Motor neuron (in vitro differentiated cells): ENCODE measurements at regions not wholly inside any gene's neighbourhood (a gene's known extent, or its start where the extent isn't known, plus 50 kb on each side); places are given as distances from the start of the nearest gene placed in this dataset.

Source experiments
- ATAC-seq, 8 experiments: fragments of 200-7000 bp; cut with Tn5 transposase; replicated peaks in 6 of 8; 2 replicates each; pipeline ENCODE4 v1.8.0; 2021; ENCODE audit warnings: mild to moderate bottlenecking in 8 of 8, moderate library complexity in 8 of 8
- H3K27ac ChIP-seq, 2 donors: fragments of 250-450 bp; sonication (Bioruptor Pico); 2 replicates each; pipeline ENCODE4 v1.9.0; 2021; ENCODE audit warnings: antibody characterized with exemption in 2 of 2, mild to moderate bottlenecking in 2 of 2, moderate library complexity in 1 of 2
- H3K4me1 ChIP-seq, 2 donors: fragments of 250-450 bp; sonication (Bioruptor Pico); replicated peaks in 1 of 2; 2 replicates each; pipeline ENCODE4 v1.6.1; 2021; ENCODE audit warnings: antibody characterized with exemption in 2 of 2, mild to moderate bottlenecking in 2 of 2, moderate library complexity in 1 of 2
- H3K4me3 ChIP-seq, 5 donors: fragments of 250-450 bp; sonication (Bioruptor Pico); 2 replicates each; pipeline ENCODE4 v1.9.0; 2021; ENCODE audit warnings: antibody characterized with exemption in 5 of 5, mild to moderate bottlenecking in 5 of 5, moderate library complexity in 4 of 5
- WGBS, 10 experiments: fragments of 450-650 bp; shearing (Covaris generic); methylation state at CpG; one replicate each; pipeline ENCODE4 v1.0.0; 2022; 5-methylcytosine and 5-hydroxymethylcytosine counted together
- in situ Hi-C, 9 experiments: fragments of 400-800 bp; cut with MboI; loops; one replicate each; pipeline ENCODE4 v1.15.0; 2021; ENCODE audit warnings: low sequenced_read_pairs in 9 of 9, low pct_unique_long_range_greater_than_20kb in 2 of 9; ENCODE audit not compliant: unreplicated experiment in 9 of 9

DNA sequence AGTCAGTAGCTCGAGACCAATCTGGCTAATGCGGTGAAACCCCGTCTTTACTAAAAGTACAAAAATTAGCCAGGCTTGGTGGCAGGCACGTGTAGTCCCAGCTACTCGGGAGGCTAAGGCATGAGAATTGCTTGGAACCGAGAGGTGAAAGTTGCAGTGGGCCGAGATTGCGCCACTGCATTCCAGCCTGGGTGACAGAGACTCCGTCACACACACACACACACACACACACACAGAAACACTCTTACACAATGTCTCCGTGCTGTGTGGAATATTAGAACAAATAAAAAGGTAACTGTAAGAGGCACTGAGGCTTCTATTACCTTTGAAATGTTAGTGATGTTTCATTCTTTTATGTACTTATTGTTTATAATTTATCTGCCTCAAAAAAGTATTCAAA is 326.6 kb downstream of the GPAT3 start:
- in situ Hi-C loops, result no loop called here

DNA sequence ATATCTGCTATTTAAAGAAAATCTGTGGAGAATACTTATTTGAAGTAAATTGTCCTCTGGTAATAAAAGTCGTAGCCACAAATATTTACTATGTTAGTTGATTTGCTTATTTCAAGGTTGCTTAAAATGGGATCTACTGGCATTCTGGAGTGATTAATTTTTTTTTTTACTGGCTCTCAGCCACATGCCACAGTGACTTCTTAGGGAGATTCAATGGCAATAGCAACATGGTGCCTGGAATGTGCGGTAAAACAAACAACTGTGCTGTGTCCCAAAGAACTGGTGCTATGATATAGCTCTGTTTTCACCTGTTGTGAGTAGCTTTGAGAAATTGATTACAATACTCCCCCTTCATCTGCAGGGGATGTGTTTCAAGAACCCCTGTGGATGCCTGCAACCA is 324.3 kb downstream of the GPAT3 start:
- H3K4me1 ChIP-seq, result peaks cover 15% of the 10 kb centered on the region in 2 donors
- peak in 1 of 8 experiments; percentile 91 for ATAC-seq
- in situ Hi-C loops, result no loop called here

More for the DNA sequence above, 326.6 kb downstream of the GPAT3 start:
- WGBS, 10 experiments, result 74 to 100% (median 100%) methylated on average over 2 to 6 of the region's 10 CpGs; no CpG with 5 or more reads in 5 of the 10 experiments
- H3K4me1 ChIP-seq, result peaks cover 27 to 36% of the 10 kb centered on the region in 2 donors
- ATAC-seq, result no peak
- no peak overlapping the region for H3K27ac ChIP-seq
- no peak overlapping the region for H3K4me3 ChIP-seq

DNA sequence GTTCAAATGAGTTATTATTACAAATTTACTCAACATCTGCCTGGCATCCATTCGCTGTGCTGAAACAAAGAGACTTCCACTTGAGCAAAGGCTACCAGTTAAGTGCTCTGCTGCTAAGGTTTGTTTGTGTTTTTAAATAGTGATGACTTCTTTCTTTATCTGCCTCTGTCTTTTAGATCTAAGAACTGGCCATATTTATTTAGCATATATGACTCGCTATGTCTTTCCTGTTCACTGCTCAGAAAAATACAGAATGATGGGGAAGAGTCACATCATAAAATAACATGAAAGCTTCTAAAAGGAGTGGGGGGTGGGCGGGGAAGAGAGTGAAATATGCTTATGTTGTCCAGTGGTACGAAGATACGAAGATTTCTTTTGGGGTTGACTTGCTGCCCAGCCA is 322.2 kb downstream of the GPAT3 start:
- no peak overlapping the region for H3K27ac ChIP-seq
- WGBS, 10 experiments, result 60 to 100% (median 86%) methylated on average over 1 to 5 of the region's 5 CpGs
- no peak overlapping the region for H3K4me3 ChIP-seq
- ATAC-seq, result no peak
- in situ Hi-C loops, result no loop called here
- H3K4me1 ChIP-seq, result peaks cover 3 to 4% of the 10 kb centered on the region in 2 donors

More for the DNA sequence above, 324.3 kb downstream of the GPAT3 start:
- WGBS, 10 experiments, result 0 to 100% (median 79%) methylated on average over 1 to 2 of the region's 2 CpGs
- Histone ChIP-seq H3K27ac (no peak overlapping the region), H3K4me3 (no peak overlapping the region)

DNA sequence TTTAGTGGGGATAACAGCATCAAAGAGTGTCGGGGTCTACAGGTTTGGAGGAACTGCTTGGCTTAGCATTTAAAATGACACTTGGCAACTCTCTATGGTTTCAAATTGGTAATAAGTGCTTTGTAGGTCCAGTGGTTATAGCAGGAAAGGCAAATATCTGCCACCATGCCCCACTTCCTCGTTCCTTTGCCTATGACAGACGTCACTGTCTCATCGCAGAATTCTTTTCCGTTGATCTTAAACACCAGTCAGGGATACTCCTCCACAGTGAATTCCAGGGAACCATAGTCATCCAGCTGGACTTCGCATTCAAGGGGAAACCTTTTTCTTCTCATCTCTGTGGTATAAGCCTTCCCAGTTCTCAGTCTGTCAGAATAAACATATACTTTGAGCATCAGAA is 319.1 kb downstream of the GPAT3 start:
- Histone ChIP-seq H3K4me3 (no peak overlapping the region), H3K27ac (no peak overlapping the region), H3K4me1 (peaks cover 24 to 30% of the 10 kb centered on the region in 2 donors)
- ATAC-seq, result peak in 2 of 8 experiments; percentile 42 to 48
- WGBS, 10 experiments, result 40 to 100% (median 93%) methylated on average over 1 to 6 of the region's 6 CpGs; no CpG with 5 or more reads in 1 of the 10 experiments
- in situ Hi-C loops, result no loop called here

DNA sequence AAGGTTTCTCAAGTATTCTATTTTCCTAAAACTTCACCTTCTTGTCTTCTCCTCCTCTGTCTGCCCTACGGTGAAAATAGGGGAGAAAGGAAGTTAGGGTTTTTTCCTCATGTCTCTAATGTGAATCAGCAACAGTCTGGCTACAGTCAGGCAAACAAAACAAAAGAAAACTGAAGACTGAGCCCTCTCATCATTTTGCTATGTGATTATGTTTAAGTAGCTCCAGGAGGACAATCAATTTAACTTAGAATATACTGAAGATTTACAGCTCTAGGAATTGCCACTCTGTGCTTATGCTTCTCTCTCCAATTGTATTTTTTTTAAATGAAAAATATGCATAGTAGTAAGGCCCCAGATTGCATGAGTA is 316.2 kb downstream of the GPAT3 start:
- in situ Hi-C loops, result no loop called here
- Histone ChIP-seq H3K4me1 (peaks cover 24 to 30% of the 10 kb centered on the region in 2 donors), H3K27ac (no peak overlapping the region)

DNA sequence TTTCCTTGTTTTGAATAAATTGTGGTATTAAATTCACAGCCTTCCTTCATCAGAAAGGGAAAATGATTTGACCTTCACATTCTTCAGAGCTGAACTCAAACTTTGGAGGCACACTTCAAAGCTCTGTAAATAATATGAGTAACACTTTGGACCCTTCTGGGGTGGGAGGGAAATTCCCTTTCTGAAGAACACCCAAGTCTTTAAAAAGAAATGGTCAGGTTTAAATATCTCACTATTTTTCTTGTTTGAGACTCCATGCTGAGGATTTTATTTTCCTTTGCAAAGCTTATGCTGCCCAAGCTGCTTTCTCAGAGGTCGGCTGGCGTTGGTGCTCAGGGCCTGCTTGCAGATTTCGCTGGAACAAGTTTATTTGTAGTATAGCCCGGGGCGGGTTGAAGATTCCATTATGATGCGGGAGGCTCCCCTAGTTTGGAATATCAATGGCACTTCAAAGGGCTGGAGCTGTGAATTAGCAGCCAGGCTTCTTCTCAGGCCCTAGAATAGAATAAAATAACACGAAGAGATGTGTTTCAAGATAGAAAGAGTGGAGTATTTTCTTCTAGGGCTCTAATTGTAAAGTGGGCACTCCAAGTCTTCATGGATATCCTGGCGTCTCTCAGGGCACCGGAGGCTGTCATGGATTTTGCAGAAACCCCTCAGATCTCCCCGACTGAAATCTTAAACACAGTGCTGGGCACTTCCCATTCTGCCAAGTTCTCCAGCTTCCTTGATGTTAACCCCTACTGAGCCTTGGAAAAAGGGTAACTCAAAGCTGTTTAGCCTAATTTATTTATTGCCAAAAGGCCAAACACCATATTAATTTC is 315.6 kb downstream of the GPAT3 start:
- in situ Hi-C loops, result no loop called here
- no peak overlapping the region for H3K27ac ChIP-seq
- peak in 6 of 8 experiments; percentile 47 to 97 (median 67) for ATAC-seq
- H3K4me3 ChIP-seq, result no peak overlapping the region
- WGBS, 10 experiments, result 7 to 41% (median 13%) methylated on average over 2 to 8 of the region's 10 CpGs; no CpG with 5 or more reads in 3 of the 10 experiments
- peaks cover 20 to 30% of the 10 kb centered on the region in 2 donors for H3K4me1 ChIP-seq

More for the DNA sequence above, 316.2 kb downstream of the GPAT3 start:
- no peak for ATAC-seq
- 0 to 60% (median 30%) methylated on average over 1 of the region's 1 CpG; no CpG with 5 or more reads in 4 of the 10 experiments for WGBS, 10 experiments
- H3K4me3 ChIP-seq, result no peak overlapping the region

DNA sequence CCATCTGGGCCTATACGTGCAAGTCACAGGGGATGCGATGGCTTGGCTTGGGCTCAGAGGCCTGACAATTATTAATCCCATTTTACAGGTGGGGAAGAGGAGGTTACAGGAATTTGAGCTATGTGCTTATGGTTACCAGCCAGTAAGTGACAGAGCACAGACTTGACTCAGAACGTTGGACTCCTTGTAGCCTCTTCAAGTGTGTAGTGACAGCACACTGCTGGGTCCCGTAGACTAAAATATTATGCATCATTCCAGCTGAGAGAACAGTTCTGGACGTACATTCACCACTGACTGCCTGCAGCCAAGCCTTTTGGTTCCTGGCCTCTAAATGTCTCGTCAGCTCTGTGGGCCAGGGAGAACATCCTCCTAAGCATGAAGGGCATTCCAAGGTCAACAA is 314.5 kb downstream of the GPAT3 start:
- in situ Hi-C loops, result no loop called here
- ATAC-seq, result no peak
- 29 to 100% (median 79%) methylated on average over 1 to 2 of the region's 6 CpGs; no CpG with 5 or more reads in 5 of the 10 experiments for WGBS, 10 experiments
- Histone ChIP-seq H3K27ac (no peak overlapping the region), H3K4me3 (no peak overlapping the region), H3K4me1 (peaks cover 20 to 30% of the 10 kb centered on the region in 2 donors)

DNA sequence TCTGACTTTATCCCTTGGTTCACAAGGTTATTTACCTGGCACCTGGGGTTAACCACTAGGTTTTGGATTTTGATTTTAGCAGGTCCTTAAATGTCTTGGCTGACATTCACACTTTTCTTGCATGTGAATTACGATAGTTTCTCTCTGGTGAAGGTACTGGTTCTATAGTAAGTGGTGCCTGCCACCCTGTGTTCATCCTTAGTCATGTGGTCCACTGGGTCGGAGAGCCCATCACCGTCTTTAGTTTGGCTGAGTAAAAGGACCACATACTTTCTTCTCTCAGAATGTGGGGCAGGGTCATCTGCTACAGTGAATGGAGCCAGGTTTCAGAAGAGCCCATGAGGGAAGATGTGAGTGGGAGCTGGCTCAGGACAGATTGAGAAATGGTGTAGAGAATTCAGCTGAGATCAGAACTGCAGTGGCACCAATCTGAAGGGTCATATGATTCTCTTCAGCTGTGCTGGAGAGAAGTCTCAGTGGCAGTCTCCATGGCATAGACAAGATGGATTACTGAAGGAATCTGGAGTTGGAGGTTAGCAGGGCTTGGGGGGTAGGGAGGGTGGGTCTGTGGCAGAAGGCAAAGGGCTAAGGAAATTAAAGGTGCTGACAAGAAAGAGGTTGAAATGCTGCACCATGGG is 310.4 kb downstream of the GPAT3 start:
- in situ Hi-C loops, result no loop called here
- Histone ChIP-seq H3K4me3 (no peak overlapping the region), H3K4me1 (peaks cover 3 to 8% of the 10 kb centered on the region in 2 donors), H3K27ac (no peak overlapping the region)
- 20 to 100% (median 90%) methylated on average over 1 to 2 of the region's 3 CpGs; no CpG with 5 or more reads in 5 of the 10 experiments for whole genome bisulfite sequencing, 10 experiments
- no peak for ATAC-seq

DNA sequence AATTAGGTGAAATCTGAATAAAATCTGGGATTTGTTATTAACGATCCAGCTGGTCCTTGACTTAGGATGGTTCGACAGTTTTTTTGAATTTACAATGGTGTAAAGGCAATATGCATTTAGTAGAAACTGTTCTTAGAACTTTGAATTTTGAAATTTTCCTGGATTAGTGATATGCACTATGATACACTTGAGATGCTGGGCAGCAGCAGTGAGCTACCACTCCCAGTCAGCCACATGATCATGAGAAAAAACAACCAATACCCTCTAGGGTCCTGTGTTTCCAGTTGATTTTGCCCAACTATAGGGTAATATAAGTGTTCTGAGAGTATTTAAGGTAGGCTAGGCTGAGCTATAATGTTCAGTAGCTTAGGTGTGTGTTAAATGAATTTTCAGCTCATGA is 303.7 kb downstream of the GPAT3 start:
- H3K27ac ChIP-seq, result no peak overlapping the region
- in situ Hi-C loops, result no loop called here
- no peak overlapping the region for H3K4me3 ChIP-seq
- WGBS, 10 experiments, result 12 to 100% (median 81%) methylated on average over 1 to 2 of the region's 2 CpGs
- peak in 2 of 8 experiments; percentile 77 to 90 for ATAC-seq
- H3K4me1 ChIP-seq, result no peaks in the 10 kb centered on the region

DNA sequence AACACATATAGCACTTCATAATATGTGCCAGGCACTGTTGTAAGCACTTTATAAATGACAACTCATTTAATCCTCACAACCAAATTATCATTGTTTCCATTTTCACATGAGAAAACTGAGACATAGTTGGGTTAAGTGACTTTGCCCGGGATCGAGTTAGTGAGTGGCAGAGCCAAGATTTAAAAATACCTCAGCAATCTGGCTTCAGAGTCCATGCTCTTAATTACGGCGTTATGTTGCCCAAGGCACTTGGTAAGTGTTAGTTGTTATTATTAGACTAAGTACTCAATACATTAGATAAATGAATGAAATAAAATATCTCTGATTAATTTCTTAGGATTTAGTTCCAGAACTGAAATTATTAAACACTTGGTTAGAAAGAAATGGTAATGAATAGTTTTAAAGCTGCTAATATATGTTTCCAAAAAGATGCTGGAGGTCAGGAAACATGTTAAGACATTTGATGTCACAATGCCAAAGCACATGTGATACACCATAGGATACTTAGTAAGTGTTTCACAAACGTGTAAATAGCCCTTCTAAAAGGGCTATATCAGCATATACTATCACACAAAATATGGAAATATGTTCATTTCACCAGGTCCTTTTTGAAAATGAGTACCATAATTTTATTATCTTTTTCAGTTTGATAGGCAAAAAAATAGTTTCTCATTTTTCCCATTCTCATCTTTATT is 301.9 kb downstream of the GPAT3 start:
- Histone ChIP-seq H3K4me3 (no peak overlapping the region), H3K27ac (no peak overlapping the region), H3K4me1 (no peaks in the 10 kb centered on the region)
- in situ Hi-C loops, result no loop called here
- WGBS, 10 experiments, result 29 to 100% (median 83%) methylated on average over 2 to 5 of the region's 5 CpGs
- ATAC-seq, result no peak

DNA sequence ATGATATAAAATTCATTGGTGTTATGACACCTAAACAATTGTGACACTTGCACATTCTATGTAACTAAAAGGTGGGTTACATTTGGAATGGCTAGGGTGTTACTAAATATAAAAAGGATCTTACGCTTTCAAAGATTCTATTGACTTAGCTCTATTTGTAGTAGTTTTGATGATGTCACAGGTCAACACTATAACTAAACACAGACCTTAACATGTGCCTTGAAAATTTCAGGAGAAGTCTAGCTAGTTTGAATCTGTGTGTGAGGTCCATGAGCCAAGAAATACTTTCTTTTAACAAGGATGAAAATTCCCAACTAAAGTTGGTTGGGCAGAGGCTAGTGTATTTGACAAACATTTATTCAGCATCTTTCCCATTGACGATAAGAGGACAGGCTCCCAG is 298.0 kb downstream of the GPAT3 start:
- Histone ChIP-seq H3K27ac (no peak overlapping the region), H3K4me1 (peaks cover 22 to 24% of the 10 kb centered on the region in 2 donors), H3K4me3 (no peak overlapping the region)
- WGBS, 10 experiments, result 57 to 100% (median 86%) methylated on average over 1 to 2 of the region's 2 CpGs; no CpG with 5 or more reads in 1 of the 10 experiments
- no peak for ATAC-seq
- in situ Hi-C loops, result no loop called here

DNA sequence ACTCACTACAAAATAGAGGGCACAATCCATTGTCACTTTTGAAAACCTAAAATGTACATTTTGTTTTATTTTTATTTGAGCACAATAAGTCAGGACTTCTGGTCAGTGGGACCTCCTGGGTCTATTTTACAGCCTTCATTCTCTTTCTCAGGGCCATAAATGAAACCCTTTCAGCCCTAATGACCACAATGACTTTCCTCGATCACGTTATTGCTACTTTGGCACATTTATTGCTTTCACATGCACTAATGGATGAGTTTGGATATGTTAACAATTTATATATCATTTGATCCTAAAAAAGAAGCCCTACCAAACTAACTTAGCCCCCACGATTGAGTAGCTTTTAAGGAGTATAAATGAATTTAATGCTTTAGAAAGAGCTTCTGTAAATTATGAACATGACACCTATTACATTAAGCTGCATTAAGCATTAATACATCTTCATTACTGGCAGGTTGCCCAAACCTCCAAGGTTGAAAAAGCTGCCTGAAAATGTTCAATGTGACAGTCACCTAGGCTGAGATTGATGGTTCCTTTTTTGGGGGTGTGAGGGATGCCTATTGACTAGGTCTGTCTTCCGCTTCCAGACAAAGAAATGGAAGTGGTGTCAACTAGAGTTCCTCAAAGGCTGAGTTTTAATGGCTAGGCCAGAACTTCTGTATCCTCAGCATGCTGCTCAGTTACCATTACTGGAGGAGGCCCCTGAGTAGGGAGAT is 296.4 kb downstream of the GPAT3 start:
- in situ Hi-C loops, result no loop called here
- Histone ChIP-seq H3K4me3 (no peak overlapping the region), H3K4me1 (peaks cover 22 to 24% of the 10 kb centered on the region in 2 donors), H3K27ac (no peak overlapping the region)
- WGBS, 10 experiments, result 35 to 71% (median 51%) methylated on average over 2 to 4 of the region's 4 CpGs
- peak in 5 of 8 experiments; percentile 6 to 73 (median 36) for ATAC-seq
